A673 (cell line): ENCODE measurements at regions not wholly inside any gene's neighbourhood (a gene's known extent, or its start where the extent isn't known, plus 50 kb on each side); places are given as distances from the start of the nearest gene placed in this dataset.

Source experiments
- EZH2 ChIP-seq: fragments of 200-600 bp; sonication (generic); IDR thresholded peaks from 2 replicates; pipeline ENCODE4 v1.6.1; 2017; ENCODE audit warnings: borderline replicate concordance, low read depth, mild to moderate bottlenecking, mixed read lengths, antibody characterized with exemption, low read length; ENCODE audit not compliant: poor library complexity, severe bottlenecking
- TF ChIP-seq, protein P1 (sequence below): fragments of 300-800, 200-600 bp; sonication (generic); conservative IDR thresholded peaks from 2 replicates; pipeline ENCODE4 v1.5.1; 2017; ENCODE audit warnings: low read depth, mild to moderate bottlenecking, antibody characterized with exemption, low read length, moderate library complexity, mixed read lengths

DNA sequence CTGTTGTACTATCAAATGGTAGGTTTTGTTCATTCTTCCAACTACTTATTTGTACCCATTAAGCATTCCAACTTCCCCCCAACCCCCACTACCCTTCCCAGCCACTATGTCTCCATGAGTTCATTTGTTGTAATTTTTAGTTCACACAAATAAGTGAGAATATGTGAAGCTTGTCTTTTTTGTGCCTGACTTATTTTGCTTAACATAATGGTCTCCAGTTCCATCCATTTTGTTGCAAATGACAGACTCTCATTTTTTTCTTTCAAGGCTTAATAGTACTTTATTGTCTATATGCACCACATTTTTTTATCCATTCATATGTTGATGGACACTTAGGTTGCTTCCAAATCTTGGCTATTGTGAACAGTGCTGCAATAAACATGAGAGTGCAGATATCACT lies 86.2 kb downstream of the ALG10B start:
- TF ChIP-seq, protein P1, sequence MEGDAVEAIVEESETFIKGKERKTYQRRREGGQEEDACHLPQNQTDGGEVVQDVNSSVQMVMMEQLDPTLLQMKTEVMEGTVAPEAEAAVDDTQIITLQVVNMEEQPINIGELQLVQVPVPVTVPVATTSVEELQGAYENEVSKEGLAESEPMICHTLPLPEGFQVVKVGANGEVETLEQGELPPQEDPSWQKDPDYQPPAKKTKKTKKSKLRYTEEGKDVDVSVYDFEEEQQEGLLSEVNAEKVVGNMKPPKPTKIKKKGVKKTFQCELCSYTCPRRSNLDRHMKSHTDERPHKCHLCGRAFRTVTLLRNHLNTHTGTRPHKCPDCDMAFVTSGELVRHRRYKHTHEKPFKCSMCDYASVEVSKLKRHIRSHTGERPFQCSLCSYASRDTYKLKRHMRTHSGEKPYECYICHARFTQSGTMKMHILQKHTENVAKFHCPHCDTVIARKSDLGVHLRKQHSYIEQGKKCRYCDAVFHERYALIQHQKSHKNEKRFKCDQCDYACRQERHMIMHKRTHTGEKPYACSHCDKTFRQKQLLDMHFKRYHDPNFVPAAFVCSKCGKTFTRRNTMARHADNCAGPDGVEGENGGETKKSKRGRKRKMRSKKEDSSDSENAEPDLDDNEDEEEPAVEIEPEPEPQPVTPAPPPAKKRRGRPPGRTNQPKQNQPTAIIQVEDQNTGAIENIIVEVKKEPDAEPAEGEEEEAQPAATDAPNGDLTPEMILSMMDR = no peak
- no peak for TF ChIP-seq EZH2
